ENCODE measurements at regions not wholly inside any gene's neighbourhood (a gene's known extent, or its start where the extent isn't known, plus 50 kb on each side); places are given as distances from the start of the nearest gene placed in this dataset.

GRCh38 chr4:92031825-92032224 is 271.9 kb upstream of the GRID2 start:
- CTCF ChIA-PET = no interaction called here
- H3K4me3 ChIP-seq (ENCODE audit: low read depth, low read length) = no peak overlapping the region
- no peak for DNase-seq (ENCODE audit: low read depth, low spot score)
- TF ChIP-seq, protein P1, sequence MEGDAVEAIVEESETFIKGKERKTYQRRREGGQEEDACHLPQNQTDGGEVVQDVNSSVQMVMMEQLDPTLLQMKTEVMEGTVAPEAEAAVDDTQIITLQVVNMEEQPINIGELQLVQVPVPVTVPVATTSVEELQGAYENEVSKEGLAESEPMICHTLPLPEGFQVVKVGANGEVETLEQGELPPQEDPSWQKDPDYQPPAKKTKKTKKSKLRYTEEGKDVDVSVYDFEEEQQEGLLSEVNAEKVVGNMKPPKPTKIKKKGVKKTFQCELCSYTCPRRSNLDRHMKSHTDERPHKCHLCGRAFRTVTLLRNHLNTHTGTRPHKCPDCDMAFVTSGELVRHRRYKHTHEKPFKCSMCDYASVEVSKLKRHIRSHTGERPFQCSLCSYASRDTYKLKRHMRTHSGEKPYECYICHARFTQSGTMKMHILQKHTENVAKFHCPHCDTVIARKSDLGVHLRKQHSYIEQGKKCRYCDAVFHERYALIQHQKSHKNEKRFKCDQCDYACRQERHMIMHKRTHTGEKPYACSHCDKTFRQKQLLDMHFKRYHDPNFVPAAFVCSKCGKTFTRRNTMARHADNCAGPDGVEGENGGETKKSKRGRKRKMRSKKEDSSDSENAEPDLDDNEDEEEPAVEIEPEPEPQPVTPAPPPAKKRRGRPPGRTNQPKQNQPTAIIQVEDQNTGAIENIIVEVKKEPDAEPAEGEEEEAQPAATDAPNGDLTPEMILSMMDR (IDR thresholded peaks at IDR 0.05; ENCODE audit: insufficient read depth, low read length, missing control alignments) = no peak
- POLR2A ChIA-PET = no interaction called here

DNA sequence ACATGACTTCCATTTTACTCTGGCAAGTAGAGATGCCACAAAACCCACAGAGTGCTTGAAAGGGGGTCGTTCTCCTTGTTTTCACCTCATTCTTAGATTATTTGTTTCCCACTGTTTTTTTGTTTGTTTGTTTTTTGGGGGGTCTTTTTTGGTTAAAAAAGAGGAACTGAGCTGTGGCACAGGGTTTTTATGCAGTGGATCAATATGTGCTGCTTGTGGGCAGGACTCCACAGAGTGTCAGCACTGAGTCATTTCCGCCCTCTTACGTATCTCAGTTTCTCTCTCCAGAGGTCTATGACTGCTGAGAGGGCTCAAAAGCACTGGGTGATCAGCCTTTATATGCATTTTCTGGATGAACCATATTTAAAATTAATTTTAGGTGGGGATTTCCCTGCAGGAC is 268.1 kb upstream of the GRID2 start:
- CTCF ChIA-PET = no interaction called here
- POLR2A ChIA-PET = no interaction called here
- H3K4me3 ChIP-seq (ENCODE audit: low read depth, low read length) = no peak overlapping the region
- DNase-seq (ENCODE audit: low read depth, low spot score) = no peak
- TF ChIP-seq, protein P1 (IDR thresholded peaks at IDR 0.05; ENCODE audit: insufficient read depth, low read length, missing control alignments) = no peak

- CTCF ChIA-PET = no interaction called here
- POLR2A ChIA-PET = no interaction called here
- TF ChIP-seq, protein P1 (IDR thresholded peaks at IDR 0.05; ENCODE audit: insufficient read depth, low read length, missing control alignments) = no peak
Measured at GRCh38 chr4:92045718-92046117, 258.0 kb upstream of the GRID2 start.

DNA sequence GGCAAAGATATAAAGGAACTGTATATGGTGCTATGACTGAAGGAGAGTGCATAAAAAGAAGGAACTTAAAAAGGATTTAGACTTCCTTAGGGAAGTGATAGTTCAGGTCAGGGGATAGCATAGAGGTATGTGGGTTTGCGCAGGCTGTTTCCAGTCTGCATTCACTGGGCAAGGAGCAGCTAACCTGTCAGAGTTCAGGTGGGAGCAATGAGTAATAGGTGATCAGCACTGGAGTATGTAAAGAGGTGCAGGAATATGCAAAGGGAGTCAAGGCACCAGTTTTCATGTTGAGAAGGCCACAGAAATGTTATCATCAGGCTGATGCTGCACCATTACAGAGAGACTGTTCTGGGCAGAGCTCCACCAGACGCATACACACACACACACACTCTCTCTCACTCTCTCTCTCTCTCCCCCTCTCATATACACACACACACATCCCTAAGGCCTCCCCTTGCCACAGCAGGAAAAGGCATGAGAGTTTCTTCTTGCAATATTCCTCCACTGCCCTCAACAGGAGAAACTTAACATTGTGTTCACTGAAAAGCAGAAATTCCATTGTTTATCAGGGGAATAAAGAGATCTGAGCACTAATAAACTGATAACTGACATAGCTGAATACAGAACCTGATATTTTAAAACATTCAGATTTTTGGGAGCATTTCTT is 256.4 kb upstream of the GRID2 start:
- no peak overlapping the region for H3K4me3 ChIP-seq (ENCODE audit: low read depth, low read length)
- ChIA-PET CTCF (no interaction called here), POLR2A (no interaction called here)
- DNase-seq (ENCODE audit: low read depth, low spot score) = no peak
- TF ChIP-seq, protein P1 (IDR thresholded peaks at IDR 0.05; ENCODE audit: insufficient read depth, low read length, missing control alignments) = no peak

More at GRCh38 chr4:92045718-92046117, 258.0 kb upstream of the GRID2 start:
- no peak for DNase-seq (ENCODE audit: low read depth, low spot score)
- no peak overlapping the region for H3K4me3 ChIP-seq (ENCODE audit: low read depth, low read length)

- POLR2A ChIA-PET = no interaction called here
- CTCF ChIA-PET = no interaction called here
- no peak overlapping the region for H3K4me3 ChIP-seq (ENCODE audit: low read depth, low read length)
- TF ChIP-seq, protein P1 (IDR thresholded peaks at IDR 0.05; ENCODE audit: insufficient read depth, low read length, missing control alignments) = no peak
- no peak for DNase-seq (ENCODE audit: low read depth, low spot score)
Measured at GRCh38 chr4:92050875-92051274, 252.9 kb upstream of the GRID2 start.

DNA sequence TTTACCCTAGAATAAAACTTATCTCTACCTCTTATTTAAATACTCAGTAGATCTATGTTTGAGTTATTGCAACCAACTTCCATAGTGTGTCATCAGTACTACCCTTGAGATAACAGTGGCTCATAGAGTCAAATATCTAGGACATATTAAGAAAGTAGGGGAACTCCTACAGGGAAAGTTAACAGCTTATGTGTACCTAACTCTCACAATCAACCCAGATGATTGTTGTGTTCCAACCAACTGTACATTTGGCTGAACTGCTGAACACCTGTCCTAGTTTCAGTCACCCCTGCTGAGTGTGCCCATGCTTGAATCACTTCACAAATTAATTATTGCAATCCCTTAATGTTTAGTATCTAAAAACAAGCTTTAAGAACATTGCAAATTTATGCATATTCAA is 244.2 kb upstream of the GRID2 start:
- ChIA-PET CTCF (no interaction called here), POLR2A (no interaction called here)
- TF ChIP-seq, protein P1 (IDR thresholded peaks at IDR 0.05; ENCODE audit: insufficient read depth, low read length, missing control alignments) = no peak
- H3K4me3 ChIP-seq (ENCODE audit: low read depth, low read length) = no peak overlapping the region
- DNase-seq (ENCODE audit: low read depth, low spot score) = no peak
